MG63 (cell line): ENCODE measurements at regions not wholly inside any gene's neighbourhood (a gene's known extent, or its start where the extent isn't known, plus 50 kb on each side); places are given as distances from the start of the nearest gene placed in this dataset.
A peak's percentile ranks its signal among the peaks of the same experiment; 100 is the strongest.
"Not testable (repeated sequence)": the region's sequence is repeated elsewhere in the genome, so short reads cannot be mapped to it uniquely, and the experiment has no call there.

Experiments used
- DNase-seq: peaks from one replicate; pipeline ENCODE4 v3.0.0-alpha.2; 2020
- H3K27me3 ChIP-seq: fragments of 250-450 bp; sonication (Bioruptor Pico); 2 replicates; pipeline ENCODE4 v1.5.1; 2020; ENCODE audit warnings: mild to moderate bottlenecking, moderate library complexity
- H3K36me3 ChIP-seq: fragments of 250-450 bp; sonication (Bioruptor Pico); 2 replicates; pipeline ENCODE4 v1.5.1; 2020; ENCODE audit warnings: mild to moderate bottlenecking, moderate library complexity
- H3K4me3 ChIP-seq: fragments of 250-450 bp; sonication (Bioruptor Pico); 2 replicates; pipeline ENCODE4 v1.5.1; 2020; ENCODE audit warnings: mild to moderate bottlenecking, moderate library complexity
- H3K9me3 ChIP-seq: fragments of 250-450 bp; sonication (Bioruptor Pico); 2 replicates; pipeline ENCODE4 v1.5.1; 2020; ENCODE audit warnings: mild to moderate bottlenecking, moderate library complexity

- no peak for DNase-seq
- Histone ChIP-seq H3K4me3 (no peak overlapping the region), H3K36me3 (no peaks in the 10 kb centered on the region), H3K9me3 (no peaks in the 10 kb centered on the region), H3K27me3 (no peaks in the 10 kb centered on the region)
These were observed 82.3 kb upstream of the ZNF608 start for GRCh38 chr5:124828731-124829234.

GRCh38 chr5:124831687-124832240 is 85.3 kb upstream of the ZNF608 start:
- Histone ChIP-seq H3K9me3 (peaks cover 4% of the 10 kb centered on the region), H3K4me3 (no peak overlapping the region), H3K27me3 (no peaks in the 10 kb centered on the region), H3K36me3 (no peaks in the 10 kb centered on the region)
- no peak for DNase-seq

GRCh38 chr5:124832510-124832909 is 86.1 kb upstream of the ZNF608 start:
- Histone ChIP-seq H3K4me3 (no peak overlapping the region), H3K9me3 (peaks cover 4% of the 10 kb centered on the region), H3K36me3 (no peaks in the 10 kb centered on the region), H3K27me3 (no peaks in the 10 kb centered on the region)
- DNase-seq, result no peak

GRCh38 chr5:124836314-124836713 is 89.9 kb upstream of the ZNF608 start:
- H3K36me3 ChIP-seq, H3K27me3 ChIP-seq, DNase-seq, H3K4me3 ChIP-seq, H3K9me3 ChIP-seq: not testable (repeated sequence)

- no peak overlapping the region for H3K4me3 ChIP-seq
- peaks cover 4% of the 10 kb centered on the region for H3K9me3 ChIP-seq
- no peak for DNase-seq
- no peaks in the 10 kb centered on the region for H3K27me3 ChIP-seq
- H3K36me3 ChIP-seq, result no peaks in the 10 kb centered on the region
These were observed 93.0 kb upstream of the ZNF608 start for GRCh38 chr5:124839371-124839998.

- H3K4me3 ChIP-seq, result no peak overlapping the region
- H3K9me3 ChIP-seq, result no peaks in the 10 kb centered on the region; the same call in 1 of the 2 replicates
- H3K27me3 ChIP-seq, result no peaks in the 10 kb centered on the region
- DNase-seq, result peak; percentile 26
- H3K36me3 ChIP-seq, result no peaks in the 10 kb centered on the region
These were observed 95.6 kb upstream of the ZNF608 start for GRCh38 chr5:124841829-124842712.

- Histone ChIP-seq H3K36me3 (no peaks in the 10 kb centered on the region), H3K27me3 (no peaks in the 10 kb centered on the region), H3K4me3 (no peak overlapping the region), H3K9me3 (no peaks in the 10 kb centered on the region; the same call in 1 of the 2 replicates)
- DNase-seq, result no peak
These were observed 96.5 kb upstream of the ZNF608 start for GRCh38 chr5:124842725-124843595.

GRCh38 chr5:124843596-124843899 is 97.1 kb upstream of the ZNF608 start:
- H3K9me3 ChIP-seq, result no peaks in the 10 kb centered on the region; the same call in 1 of the 2 replicates
- no peaks in the 10 kb centered on the region for H3K36me3 ChIP-seq
- DNase-seq, result no peak
- H3K4me3 ChIP-seq, result no peak overlapping the region
- H3K27me3 ChIP-seq, result no peaks in the 10 kb centered on the region

GRCh38 chr5:124844371-124844920 is 98.0 kb upstream of the ZNF608 start:
- H3K4me3 ChIP-seq, result no peak overlapping the region
- no peaks in the 10 kb centered on the region; the same call in 1 of the 2 replicates for H3K9me3 ChIP-seq
- DNase-seq, result no peak
- H3K27me3 ChIP-seq, result no peaks in the 10 kb centered on the region
- H3K36me3 ChIP-seq, result no peaks in the 10 kb centered on the region

GRCh38 chr5:124847907-124848306 is 101.5 kb upstream of the ZNF608 start:
- DNase-seq, result no peak
- no peak overlapping the region for H3K4me3 ChIP-seq

GRCh38 chr5:124849774-124850173 is 103.3 kb upstream of the ZNF608 start:
- H3K9me3 ChIP-seq, result no peaks in the 10 kb centered on the region; the same call in none of the 2 replicates
- H3K27me3 ChIP-seq, result no peaks in the 10 kb centered on the region
- no peak overlapping the region for H3K4me3 ChIP-seq
- H3K36me3 ChIP-seq, result no peaks in the 10 kb centered on the region
- no peak for DNase-seq

More at GRCh38 chr5:124847907-124848306, 101.5 kb upstream of the ZNF608 start:
- no peaks in the 10 kb centered on the region for H3K36me3 ChIP-seq
- no peaks in the 10 kb centered on the region; the same call in 1 of the 2 replicates for H3K9me3 ChIP-seq
- H3K27me3 ChIP-seq, result no peaks in the 10 kb centered on the region

GRCh38 chr5:124856726-124857125 is 110.3 kb upstream of the ZNF608 start:
- H3K27me3 ChIP-seq, result no peaks in the 10 kb centered on the region
- no peaks in the 10 kb centered on the region; the same call in 1 of the 2 replicates for H3K9me3 ChIP-seq
- no peaks in the 10 kb centered on the region for H3K36me3 ChIP-seq
- no peak overlapping the region for H3K4me3 ChIP-seq
- DNase-seq, result no peak

- no peak overlapping the region for H3K4me3 ChIP-seq
- no peak for DNase-seq
- H3K27me3 ChIP-seq, result no peaks in the 10 kb centered on the region
- no peaks in the 10 kb centered on the region; the same call in 1 of the 2 replicates for H3K9me3 ChIP-seq
- no peaks in the 10 kb centered on the region for H3K36me3 ChIP-seq
These were observed 112.2 kb upstream of the ZNF608 start for GRCh38 chr5:124858612-124859011.

- Histone ChIP-seq H3K4me3 (no peak overlapping the region), H3K27me3 (no peaks in the 10 kb centered on the region), H3K36me3 (no peaks in the 10 kb centered on the region), H3K9me3 (no peaks in the 10 kb centered on the region; the same call in 1 of the 2 replicates)
- DNase-seq, result no peak
These were observed 112.6 kb upstream of the ZNF608 start for GRCh38 chr5:124859027-124859426.

GRCh38 chr5:124859556-124860290 is 113.3 kb upstream of the ZNF608 start:
- DNase-seq, result no peak
- H3K4me3 ChIP-seq, result no peak overlapping the region
- no peaks in the 10 kb centered on the region for H3K27me3 ChIP-seq
- no peaks in the 10 kb centered on the region for H3K36me3 ChIP-seq
- no peaks in the 10 kb centered on the region; the same call in 1 of the 2 replicates for H3K9me3 ChIP-seq

- no peak overlapping the region for H3K4me3 ChIP-seq
- H3K36me3 ChIP-seq, result no peaks in the 10 kb centered on the region
- DNase-seq, result no peak
- H3K9me3 ChIP-seq, result no peaks in the 10 kb centered on the region
- H3K27me3 ChIP-seq, result no peaks in the 10 kb centered on the region
These were observed 113.8 kb upstream of the ZNF608 start for GRCh38 chr5:124860291-124860655.
